ENCODE measurements at regions not wholly inside any gene's neighbourhood (a gene's known extent, or its start where the extent isn't known, plus 50 kb on each side); places are given as distances from the start of the nearest gene placed in this dataset.
A peak's percentile ranks its signal among the peaks of the same experiment; 100 is the strongest.
"Not testable (repeated sequence)": the region's sequence is repeated elsewhere in the genome, so short reads cannot be mapped to it uniquely, and the experiment has no call there.

- DNase-seq, result no peak
Observed at GRCh38 chr4:81700189-81700588, 228.5 kb upstream of the RASGEF1B start.

GRCh38 chr4:81698538-81699296, 227.0 kb upstream of the RASGEF1B start:
- no peak for DNase-seq

- no peak for DNase-seq
Observed at GRCh38 chr4:81694176-81694913, 222.6 kb upstream of the RASGEF1B start.

GRCh38 chr4:81690871-81691270, 219.2 kb upstream of the RASGEF1B start:
- no peak for DNase-seq

- peak; percentile 8 for DNase-seq
Observed at GRCh38 chr4:81688085-81688484, 216.4 kb upstream of the RASGEF1B start.

- DNase-seq, result no peak
Observed at GRCh38 chr4:81687471-81687870, 215.8 kb upstream of the RASGEF1B start.

GRCh38 chr4:81685104-81685503, 213.4 kb upstream of the RASGEF1B start:
- no peak for DNase-seq

- DNase-seq, result peak; percentile 24
Observed at GRCh38 chr4:81684352-81684751, 212.6 kb upstream of the RASGEF1B start.

GRCh38 chr4:81682492-81682891, 210.8 kb upstream of the RASGEF1B start:
- no peak for DNase-seq

GRCh38 chr4:81679315-81679714, 207.6 kb upstream of the RASGEF1B start:
- no peak for DNase-seq

GRCh38 chr4:81678801-81679200, 207.1 kb upstream of the RASGEF1B start:
- no peak for DNase-seq

GRCh38 chr4:81676537-81676936, 204.8 kb upstream of the RASGEF1B start:
- DNase-seq, result no peak

GRCh38 chr4:81675791-81676393, 204.2 kb upstream of the RASGEF1B start:
- no peak for DNase-seq

- DNase-seq, result no peak
Observed at GRCh38 chr4:81673961-81674360, 202.3 kb upstream of the RASGEF1B start.

GRCh38 chr4:81668328-81668727, 196.6 kb upstream of the RASGEF1B start:
- not testable (repeated sequence) for DNase-seq

GRCh38 chr4:81667539-81667938, 195.8 kb upstream of the RASGEF1B start:
- DNase-seq, result no peak

- no peak for DNase-seq
Observed at GRCh38 chr4:81666491-81666890, 194.8 kb upstream of the RASGEF1B start.

GRCh38 chr4:81665649-81666048, 193.9 kb upstream of the RASGEF1B start:
- DNase-seq, result no peak

- DNase-seq, result no peak
Observed at GRCh38 chr4:81665045-81665444, 193.3 kb upstream of the RASGEF1B start.

GRCh38 chr4:81664079-81664478, 192.4 kb upstream of the RASGEF1B start:
- no peak for DNase-seq

GRCh38 chr4:81663368-81663767, 191.7 kb upstream of the RASGEF1B start:
- DNase-seq, result no peak

- DNase-seq, result no peak
Observed at GRCh38 chr4:81659051-81659450, 187.3 kb upstream of the RASGEF1B start.

GRCh38 chr4:81652069-81652478, 180.4 kb upstream of the RASGEF1B start:
- no peak for DNase-seq

Data from RPMI8226 (cell line).